KMS-11 (cell line): ENCODE measurements at regions not wholly inside any gene's neighbourhood (a gene's known extent, or its start where the extent isn't known, plus 50 kb on each side); places are given as distances from the start of the nearest gene placed in this dataset.
A peak's percentile ranks its signal among the peaks of the same experiment; 100 is the strongest.

Source experiments
- H2AFZ ChIP-seq: fragments of 200-600 bp; sonication (generic); 2 replicates; pipeline ENCODE4 v1.6.1; 2016; ENCODE audit warnings: antibody characterized with exemption, mixed run types, low read depth
- H3K27ac ChIP-seq: fragments of 200-600 bp; sonication (generic); 2 replicates; pipeline ENCODE4 v1.6.1; 2016; ENCODE audit warnings: mild to moderate bottlenecking, mixed run types
- H3K27me3 ChIP-seq: fragments of 200-600 bp; sonication (generic); 2 replicates; pipeline ENCODE4 v1.6.1; 2017; ENCODE audit warnings: mild to moderate bottlenecking, low read depth, mixed run types, moderate library complexity; ENCODE audit not compliant: insufficient read depth
- H3K36me3 ChIP-seq: fragments of 200-600 bp; sonication (generic); 2 replicates; pipeline ENCODE4 v1.6.1; 2017; ENCODE audit warnings: mild to moderate bottlenecking, mixed run types; ENCODE audit not compliant: insufficient read depth
- H3K4me1 ChIP-seq: fragments of 200-600 bp; sonication (generic); 2 replicates; pipeline ENCODE4 v1.6.1; 2016; ENCODE audit warnings: mild to moderate bottlenecking, low read depth, mixed run types; ENCODE audit not compliant: poor library complexity, severe bottlenecking
- H3K4me2 ChIP-seq: fragments of 200-600 bp; sonication (generic); 2 replicates; pipeline ENCODE4 v1.7.0; 2016; ENCODE audit warnings: mild to moderate bottlenecking, mixed run types
- H3K4me3 ChIP-seq: fragments of 200-600 bp; sonication (generic); IDR thresholded peaks from 2 replicates; pipeline ENCODE4 v1.6.1; 2017; ENCODE audit warnings: low read depth, low read length, mixed read lengths; ENCODE audit not compliant: insufficient read depth
- H3K79me2 ChIP-seq: fragments of 200-600 bp; sonication (generic); 2 replicates; pipeline ENCODE4 v1.6.1; 2016; ENCODE audit warnings: low read depth, mixed run types; ENCODE audit not compliant: insufficient read depth
- H3K9ac ChIP-seq: fragments of 200-600 bp; sonication (generic); 2 replicates; pipeline ENCODE4 v1.6.1; 2016; ENCODE audit warnings: mild to moderate bottlenecking, mixed run types
- H4K20me1 ChIP-seq: fragments of 200-600 bp; sonication (generic); 2 replicates; pipeline ENCODE4 v1.6.1; 2016; ENCODE audit warnings: mild to moderate bottlenecking, mixed run types; ENCODE audit not compliant: insufficient read depth
- CTCF ChIP-seq: fragments of 200-600 bp; sonication (generic); conservative IDR thresholded peaks from 2 replicates; pipeline ENCODE4 v1.6.1; 2017; ENCODE audit warnings: low read depth, mild to moderate bottlenecking, antibody characterized with exemption, low read length, moderate library complexity, mixed read lengths

- Histone ChIP-seq H3K9ac (no peak overlapping the region), H3K79me2 (no peaks in the 10 kb centered on the region), H3K4me3 (no peak overlapping the region), H3K4me1 (no peaks in the 10 kb centered on the region), H2AFZ (no peak overlapping the region), H3K4me2 (no peak overlapping the region), H4K20me1 (no peaks in the 10 kb centered on the region), H3K27ac (no peak overlapping the region), H3K27me3 (no peaks in the 10 kb centered on the region), H3K36me3 (no peaks in the 10 kb centered on the region)
- TF ChIP-seq CTCF, result no peak
These were observed 206.6 kb upstream of the KLHL29 start for GRCh38 chr2:23178396-23178795.

GRCh38 chr2:23183733-23184132 is 201.2 kb upstream of the KLHL29 start:
- H2AFZ ChIP-seq, result no peak overlapping the region
- no peaks in the 10 kb centered on the region for H3K27me3 ChIP-seq
- no peak overlapping the region for H3K4me3 ChIP-seq
- TF ChIP-seq CTCF, result no peak
- no peaks in the 10 kb centered on the region for H3K36me3 ChIP-seq
- no peaks in the 10 kb centered on the region for H3K79me2 ChIP-seq
- H3K27ac ChIP-seq, result no peak overlapping the region
- H3K4me1 ChIP-seq, result no peaks in the 10 kb centered on the region
- H3K4me2 ChIP-seq, result no peak overlapping the region
- H4K20me1 ChIP-seq, result no peaks in the 10 kb centered on the region
- H3K9ac ChIP-seq, result no peak overlapping the region

GRCh38 chr2:23198316-23199114 is 186.5 kb upstream of the KLHL29 start:
- no peak overlapping the region for H2AFZ ChIP-seq
- no peaks in the 10 kb centered on the region for H4K20me1 ChIP-seq
- no peak overlapping the region for H3K9ac ChIP-seq
- no peak overlapping the region for H3K4me2 ChIP-seq
- no peaks in the 10 kb centered on the region for H3K79me2 ChIP-seq
- no peaks in the 10 kb centered on the region for H3K4me1 ChIP-seq
- H3K27me3 ChIP-seq, result no peaks in the 10 kb centered on the region
- no peak for TF ChIP-seq CTCF
- no peaks in the 10 kb centered on the region for H3K36me3 ChIP-seq
- H3K4me3 ChIP-seq, result no peak overlapping the region
- no peak overlapping the region for H3K27ac ChIP-seq

GRCh38 chr2:23199115-23199918 is 185.7 kb upstream of the KLHL29 start:
- H2AFZ ChIP-seq, result no peak overlapping the region
- no peaks in the 10 kb centered on the region for H4K20me1 ChIP-seq
- no peak overlapping the region for H3K27ac ChIP-seq
- no peak overlapping the region for H3K4me2 ChIP-seq
- H3K4me3 ChIP-seq, result no peak overlapping the region
- TF ChIP-seq CTCF, result peak; percentile 84
- no peaks in the 10 kb centered on the region for H3K79me2 ChIP-seq
- H3K27me3 ChIP-seq, result no peaks in the 10 kb centered on the region
- H3K36me3 ChIP-seq, result no peaks in the 10 kb centered on the region
- no peaks in the 10 kb centered on the region for H3K4me1 ChIP-seq
- no peak overlapping the region for H3K9ac ChIP-seq
